HG03457 (cell line): ENCODE measurements at regions not wholly inside any gene's neighbourhood (a gene's known extent, or its start where the extent isn't known, plus 50 kb on each side); places are given as distances from the start of the nearest gene placed in this dataset.
"Not testable (repeated sequence)": the region's sequence is repeated elsewhere in the genome, so short reads cannot be mapped to it uniquely, and the experiment has no call there.

ENCODE experiments used
- ATAC-seq: cut with Tn5 transposase; IDR thresholded peaks from one replicate; pipeline ENCODE4 v1.9.1; 2021; ENCODE audit warnings: moderate number of reproducible peaks; ENCODE audit not compliant: unreplicated experiment

GRCh38 chr2:149765636-149766035 lies 178.1 kb upstream of the MMADHC start:
- no peak for ATAC-seq

GRCh38 chr2:149765003-149765402 lies 177.4 kb upstream of the MMADHC start:
- no peak for ATAC-seq

GRCh38 chr2:149763358-149763757 lies 175.8 kb upstream of the MMADHC start:
- no peak for ATAC-seq

- ATAC-seq: no peak
These were observed 174.0 kb upstream of the MMADHC start for GRCh38 chr2:149761611-149762010.

GRCh38 chr2:149759382-149759781 lies 171.8 kb upstream of the MMADHC start:
- not testable (repeated sequence) for ATAC-seq

- ATAC-seq: not testable (repeated sequence)
These were observed 167.1 kb upstream of the MMADHC start for GRCh38 chr2:149754722-149755121.

- ATAC-seq: no peak
These were observed 159.9 kb upstream of the MMADHC start for GRCh38 chr2:149747456-149747855.

GRCh38 chr2:149745396-149746230 lies 158.0 kb upstream of the MMADHC start:
- ATAC-seq: no peak

GRCh38 chr2:149744865-149745264 lies 157.3 kb upstream of the MMADHC start:
- ATAC-seq: no peak

GRCh38 chr2:149743842-149744448 lies 156.4 kb upstream of the MMADHC start:
- ATAC-seq: no peak

- no peak for ATAC-seq
These were observed 154.1 kb upstream of the MMADHC start for GRCh38 chr2:149741646-149742045.

GRCh38 chr2:149740490-149740889 lies 152.9 kb upstream of the MMADHC start:
- ATAC-seq: no peak

- no peak for ATAC-seq
These were observed 152.3 kb upstream of the MMADHC start for GRCh38 chr2:149739883-149740265.

GRCh38 chr2:149739171-149739882 lies 151.8 kb upstream of the MMADHC start:
- ATAC-seq: no peak

GRCh38 chr2:149738767-149739166 lies 151.2 kb upstream of the MMADHC start:
- no peak for ATAC-seq

- no peak for ATAC-seq
These were observed 150.3 kb upstream of the MMADHC start for GRCh38 chr2:149737896-149738295.

- ATAC-seq: no peak
These were observed 147.8 kb upstream of the MMADHC start for GRCh38 chr2:149735237-149735958.

- no peak for ATAC-seq
These were observed 146.5 kb upstream of the MMADHC start for GRCh38 chr2:149733936-149734685.

- ATAC-seq: no peak
These were observed 145.2 kb upstream of the MMADHC start for GRCh38 chr2:149732730-149733290.

GRCh38 chr2:149732001-149732685 lies 144.6 kb upstream of the MMADHC start:
- no peak for ATAC-seq
